ENCODE measurements at regions not wholly inside any gene's neighbourhood (a gene's known extent, or its start where the extent isn't known, plus 50 kb on each side); places are given as distances from the start of the nearest gene placed in this dataset.
A peak's percentile ranks its signal among the peaks of the same experiment; 100 is the strongest.

DNA sequence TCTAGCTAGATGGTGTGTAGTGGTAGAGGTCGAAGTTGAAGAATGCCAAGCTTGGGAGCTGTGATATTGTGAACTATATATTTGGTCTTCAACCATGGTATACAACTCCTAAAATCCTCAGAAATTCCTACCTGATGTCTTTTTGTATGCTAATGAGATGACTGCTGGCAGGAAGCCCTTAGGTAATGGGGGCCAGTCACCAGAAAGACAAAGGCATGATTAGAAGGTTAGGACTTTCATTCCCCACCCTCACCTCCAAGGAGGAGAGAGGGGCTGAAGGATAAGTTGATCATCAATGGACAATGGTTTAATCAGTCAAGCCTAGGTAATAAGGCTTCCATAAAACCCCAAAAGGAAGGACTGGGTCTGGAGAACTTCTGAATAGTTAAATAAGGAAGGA is 285.7 kb upstream of the POU5F2 start:
- intact Hi-C loops (cut with micrococcal nuclease; ENCODE audit: unreplicated experiment) = no loop called here
- TF ChIP-seq, protein P1, sequence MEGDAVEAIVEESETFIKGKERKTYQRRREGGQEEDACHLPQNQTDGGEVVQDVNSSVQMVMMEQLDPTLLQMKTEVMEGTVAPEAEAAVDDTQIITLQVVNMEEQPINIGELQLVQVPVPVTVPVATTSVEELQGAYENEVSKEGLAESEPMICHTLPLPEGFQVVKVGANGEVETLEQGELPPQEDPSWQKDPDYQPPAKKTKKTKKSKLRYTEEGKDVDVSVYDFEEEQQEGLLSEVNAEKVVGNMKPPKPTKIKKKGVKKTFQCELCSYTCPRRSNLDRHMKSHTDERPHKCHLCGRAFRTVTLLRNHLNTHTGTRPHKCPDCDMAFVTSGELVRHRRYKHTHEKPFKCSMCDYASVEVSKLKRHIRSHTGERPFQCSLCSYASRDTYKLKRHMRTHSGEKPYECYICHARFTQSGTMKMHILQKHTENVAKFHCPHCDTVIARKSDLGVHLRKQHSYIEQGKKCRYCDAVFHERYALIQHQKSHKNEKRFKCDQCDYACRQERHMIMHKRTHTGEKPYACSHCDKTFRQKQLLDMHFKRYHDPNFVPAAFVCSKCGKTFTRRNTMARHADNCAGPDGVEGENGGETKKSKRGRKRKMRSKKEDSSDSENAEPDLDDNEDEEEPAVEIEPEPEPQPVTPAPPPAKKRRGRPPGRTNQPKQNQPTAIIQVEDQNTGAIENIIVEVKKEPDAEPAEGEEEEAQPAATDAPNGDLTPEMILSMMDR (IDR thresholded peaks at IDR 0.05) = no peak
- TF ChIP-seq TCF7L2 (IDR thresholded peaks at IDR 0.05; ENCODE audit: low read depth, low read length) = no peak
- TF ChIP-seq, protein P2, sequence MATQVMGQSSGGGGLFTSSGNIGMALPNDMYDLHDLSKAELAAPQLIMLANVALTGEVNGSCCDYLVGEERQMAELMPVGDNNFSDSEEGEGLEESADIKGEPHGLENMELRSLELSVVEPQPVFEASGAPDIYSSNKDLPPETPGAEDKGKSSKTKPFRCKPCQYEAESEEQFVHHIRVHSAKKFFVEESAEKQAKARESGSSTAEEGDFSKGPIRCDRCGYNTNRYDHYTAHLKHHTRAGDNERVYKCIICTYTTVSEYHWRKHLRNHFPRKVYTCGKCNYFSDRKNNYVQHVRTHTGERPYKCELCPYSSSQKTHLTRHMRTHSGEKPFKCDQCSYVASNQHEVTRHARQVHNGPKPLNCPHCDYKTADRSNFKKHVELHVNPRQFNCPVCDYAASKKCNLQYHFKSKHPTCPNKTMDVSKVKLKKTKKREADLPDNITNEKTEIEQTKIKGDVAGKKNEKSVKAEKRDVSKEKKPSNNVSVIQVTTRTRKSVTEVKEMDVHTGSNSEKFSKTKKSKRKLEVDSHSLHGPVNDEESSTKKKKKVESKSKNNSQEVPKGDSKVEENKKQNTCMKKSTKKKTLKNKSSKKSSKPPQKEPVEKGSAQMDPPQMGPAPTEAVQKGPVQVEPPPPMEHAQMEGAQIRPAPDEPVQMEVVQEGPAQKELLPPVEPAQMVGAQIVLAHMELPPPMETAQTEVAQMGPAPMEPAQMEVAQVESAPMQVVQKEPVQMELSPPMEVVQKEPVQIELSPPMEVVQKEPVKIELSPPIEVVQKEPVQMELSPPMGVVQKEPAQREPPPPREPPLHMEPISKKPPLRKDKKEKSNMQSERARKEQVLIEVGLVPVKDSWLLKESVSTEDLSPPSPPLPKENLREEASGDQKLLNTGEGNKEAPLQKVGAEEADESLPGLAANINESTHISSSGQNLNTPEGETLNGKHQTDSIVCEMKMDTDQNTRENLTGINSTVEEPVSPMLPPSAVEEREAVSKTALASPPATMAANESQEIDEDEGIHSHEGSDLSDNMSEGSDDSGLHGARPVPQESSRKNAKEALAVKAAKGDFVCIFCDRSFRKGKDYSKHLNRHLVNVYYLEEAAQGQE (IDR thresholded peaks at IDR 0.05; ENCODE audit: insufficient read depth in 1 of 2, low read depth in 2 of 2, low read length in 1 of 2) = no peak
- no peak for TF ChIP-seq SIN3A (IDR thresholded peaks at IDR 0.05; ENCODE audit: borderline replicate concordance, insufficient read depth, low read depth, low read length)
- no peak for TF ChIP-seq POLR2AphosphoS5 (IDR thresholded peaks at IDR 0.05; ENCODE audit: low read depth, low read length)
- Histone ChIP-seq H3K27ac (ENCODE audit: low read length) (no peak overlapping the region), H3K9me3 (ENCODE audit: control insufficient read depth, insufficient read depth, low read depth, low read length) (no peaks in the 10 kb centered on the region; the same call in 1 of the 2 replicates), H3K36me3 (ENCODE audit: control insufficient read depth, insufficient read depth, low read length) (no peaks in the 10 kb centered on the region), H3K4me3 (ENCODE audit: low read depth in 2 of 2, low read length in 2 of 2) (no peak overlapping the region), H3K4me1 (ENCODE audit: control insufficient read depth, insufficient read depth, low read length) (no peaks in the 10 kb centered on the region), H3K27me3 (ENCODE audit: control insufficient read depth, insufficient read depth, low read length) (no peaks in the 10 kb centered on the region)
- DNase-seq (ENCODE audit: low read depth, low spot score) (no peak), ATAC-seq (no peak)
- no TSS peak for BruUV-seq (replicated peaks)
- POLR2A ChIA-PET = no interaction called here
- in situ Hi-C loops (cut with HindIII; ENCODE audit: low pct_unique_long_range_greater_than_20kb, low sequenced_read_pairs) = no loop called here
- CTCF ChIA-PET = no interaction called here

DNA sequence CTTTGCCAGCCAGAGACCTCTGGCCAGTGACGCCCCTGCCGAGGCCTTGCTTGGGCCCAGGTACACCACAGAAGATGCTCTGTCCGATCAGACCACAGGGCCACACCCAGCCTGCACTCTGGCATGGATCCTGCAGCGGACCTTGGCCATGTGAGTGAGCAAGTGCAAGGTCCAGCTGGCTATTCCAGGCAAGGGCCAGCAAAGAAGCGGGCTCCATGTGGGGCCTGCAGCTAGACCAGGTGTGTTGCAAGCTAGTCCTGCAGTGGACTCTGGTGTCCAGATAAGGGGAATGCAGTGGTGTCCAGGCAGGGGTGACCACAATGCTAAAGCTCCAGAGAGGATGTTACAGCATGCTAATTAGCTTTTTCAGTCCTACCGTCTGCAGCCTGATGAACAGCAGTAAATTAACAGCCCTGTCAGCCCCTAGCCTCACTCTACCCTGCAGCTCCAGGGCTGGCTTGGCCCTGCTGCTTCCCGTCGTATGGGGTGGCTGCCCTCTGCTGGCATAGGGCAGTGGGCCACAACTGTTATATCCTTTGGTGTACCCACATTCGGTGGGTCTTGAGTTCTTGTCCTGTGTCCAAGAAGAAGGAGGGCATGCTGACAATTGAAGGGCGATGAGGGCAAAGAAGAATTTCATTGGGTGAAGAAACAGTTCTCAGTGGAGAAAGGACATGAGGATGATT is 284.5 kb upstream of the POU5F2 start:
- Histone ChIP-seq H3K4me3 (ENCODE audit: low read depth in 2 of 2, low read length in 2 of 2) (no peak overlapping the region), H3K27ac (ENCODE audit: low read length) (no peak overlapping the region), H3K4me1 (ENCODE audit: control insufficient read depth, insufficient read depth, low read length) (no peaks in the 10 kb centered on the region; the same call in 1 of the 2 replicates), H3K9me3 (ENCODE audit: control insufficient read depth, insufficient read depth, low read depth, low read length) (no peaks in the 10 kb centered on the region; the same call in 1 of the 2 replicates), H3K27me3 (ENCODE audit: control insufficient read depth, insufficient read depth, low read length) (no peaks in the 10 kb centered on the region), H3K36me3 (ENCODE audit: control insufficient read depth, insufficient read depth, low read length) (no peaks in the 10 kb centered on the region)
- TF ChIP-seq, protein P1 (IDR thresholded peaks at IDR 0.05) = peak; percentile 47
- TF ChIP-seq TCF7L2 (IDR thresholded peaks at IDR 0.05; ENCODE audit: low read depth, low read length) = no peak
- intact Hi-C loops (cut with micrococcal nuclease; ENCODE audit: unreplicated experiment) = no loop called here
- no peak for ATAC-seq
- CTCF ChIA-PET = no interaction called here
- BruUV-seq (replicated peaks) = no TSS peak
- POLR2A ChIA-PET = no interaction called here
- in situ Hi-C loops (cut with HindIII; ENCODE audit: low pct_unique_long_range_greater_than_20kb, low sequenced_read_pairs) = no loop called here
- no peak for DNase-seq (ENCODE audit: low read depth, low spot score)

Data from Panc1 (cell line).